Right lobe of liver (tissue), 4 donors: ENCODE measurements at regions not wholly inside any gene's neighbourhood (a gene's known extent, or its start where the extent isn't known, plus 50 kb on each side); places are given as distances from the start of the nearest gene placed in this dataset.

Experiments used
- CTCF ChIP-seq, 4 donors: fragments of 200-600 bp in 3 of 4; fragments of 450-650 bp in 1 of 4; IDR thresholded peaks; one replicate each; pipeline versions ENCODE4 v1.5.1 to v1.8.0; 2016 to 2022; ENCODE audit warnings: antibody characterized with exemption in 4 of 4, mild to moderate bottlenecking in 2 of 4
- POLR2A ChIP-seq: fragments of 450-650 bp; IDR thresholded peaks from one replicate; pipeline ENCODE4 v1.6.1; 2017; ENCODE audit warnings: antibody characterized with exemption, mild to moderate bottlenecking
- donor health status: DM: no; HTN: no; CAD: no.
- donor health status: DM: no; HTN: no; CAD: no.
- donor health status: DM: no; HTN: yes; CAD: no.

GRCh38 chr5:29697278-29697677, 1496.2 kb upstream of the CDH6 start:
- no peak for TF ChIP-seq CTCF (IDR thresholded peaks at IDR 0.05)
- TF ChIP-seq POLR2A: no peak
